NCI-H2029 treated with DMSO at 0.1 percent for 48 hours (cell line): ENCODE measurements at regions not wholly inside any gene's neighbourhood (a gene's known extent, or its start where the extent isn't known, plus 50 kb on each side); places are given as distances from the start of the nearest gene placed in this dataset.

Experiments used
- DNase-seq: peaks from one replicate; lab custom pipeline; 2025; lab: John Stamatoyannopoulos, UW

- DNase-seq: no peak
Observed at GRCh38 chr22:34997633-34998299, 68.2 kb upstream of the ISX start.

- no peak for DNase-seq
Observed at GRCh38 chr22:34998921-34999320, 67.0 kb upstream of the ISX start.

- DNase-seq: no peak
Observed at GRCh38 chr22:35008213-35008612, 57.7 kb upstream of the ISX start.

GRCh38 chr22:35010543-35010942 lies 55.4 kb upstream of the ISX start:
- DNase-seq: no peak

GRCh38 chr22:35014812-35015211 lies 51.1 kb upstream of the ISX start:
- DNase-seq: no peak
